ENCODE measurements at regions not wholly inside any gene's neighbourhood (a gene's known extent, or its start where the extent isn't known, plus 50 kb on each side); places are given as distances from the start of the nearest gene placed in this dataset.

GRCh38 chr5:68591850-68592249 is 376.3 kb downstream of the PIK3R1 start:
- TF ChIP-seq CTCF (conservative IDR thresholded peaks at IDR 0.05; ENCODE audit: low read depth, low read length) (no peak), EZH2 (IDR thresholded peaks at IDR 0.05; ENCODE audit: borderline replicate concordance, low read depth, low read length, poor library complexity, severe bottlenecking) (no peak)

Measured in A673 (cell line).